Esophagus muscularis mucosa (tissue), 4 donors: ENCODE measurements at regions not wholly inside any gene's neighbourhood (a gene's known extent, or its start where the extent isn't known, plus 50 kb on each side); places are given as distances from the start of the nearest gene placed in this dataset.

ENCODE experiments used
- DNase-seq: peaks from one replicate; pipeline ENCODE4 v3.0.0-alpha.2; 2017; ENCODE audit errors: extremely low spot score
- H3K27ac ChIP-seq, 4 donors: fragments of 200-600 bp; sonication (generic); replicated peaks in 1 of 4; 1 replicate in 3 of 4; 2 replicates in 1 of 4; pipeline ENCODE4 v1.5.1; 2016 to 2019; ENCODE audit warnings: mild to moderate bottlenecking in 1 of 4
- H3K27me3 ChIP-seq, 4 donors: fragments of 200-600 bp; sonication (generic); one replicate each; pipeline versions ENCODE4 v1.5.1 to v1.6.0; 2016 to 2019
- H3K36me3 ChIP-seq, 4 donors: fragments of 200-600 bp; sonication (generic); one replicate each; pipeline ENCODE4 v1.5.1; 2016 to 2019
- H3K4me1 ChIP-seq, 4 donors: fragments of 200-600 bp; sonication (generic); one replicate each; pipeline ENCODE4 v1.5.1; 2016 to 2019
- H3K4me3 ChIP-seq, 4 donors: fragments of 200-600 bp; sonication (generic); 1 replicate in 2 of 4; 2 replicates in 2 of 4; pipeline ENCODE4 v1.5.1; 2016 to 2019; ENCODE audit warnings: mild to moderate bottlenecking in 4 of 4, moderate library complexity in 1 of 4
- H3K9me3 ChIP-seq, 4 donors: fragments of 200-600 bp; sonication (generic); 1 replicate in 3 of 4; 2 replicates in 1 of 4; pipeline ENCODE4 v1.5.1; 2016 to 2019
- CTCF ChIP-seq, 3 experiments: fragments of 200-600 bp in 2 of 3; fragments of 450-650 bp in 1 of 3; sonication (generic) in 2 of 3; IDR thresholded peaks; one replicate each; pipeline ENCODE4 v1.5.1; 2017 to 2019; ENCODE audit warnings: antibody characterized with exemption in 3 of 3, mild to moderate bottlenecking in 2 of 3, moderate library complexity in 1 of 3
- EP300 ChIP-seq: sonication (generic); formaldehyde crosslinking; IDR thresholded peaks from one replicate; pipeline ENCODE4 v1.6.1; 2017; ENCODE audit warnings: antibody characterized with exemption
- POLR2A ChIP-seq: fragments of 450-650 bp; IDR thresholded peaks from one replicate; pipeline ENCODE4 v1.6.1; 2017; ENCODE audit warnings: antibody characterized with exemption, moderate library complexity, mild to moderate bottlenecking, low read depth
- POLR2AphosphoS5 ChIP-seq, 2 donors: sonication (generic); formaldehyde crosslinking; IDR thresholded peaks; one replicate each; pipeline ENCODE4 v1.6.1; 2017; ENCODE audit warnings: antibody characterized with exemption in 2 of 2
- WGBS: methylation state at CpG from one replicate; pipeline ENCODE4 v1.1.5; 2018; 5-methylcytosine and 5-hydroxymethylcytosine counted together
- intact Hi-C: fragments of 100-400 bp; cut with DNase I; formaldehyde crosslinking; loops from one replicate; pipeline ENCODE4 v1.15.1; 2023

GRCh38 chr5:167250996-167251395 is 1040.4 kb upstream of the WWC1 start:
- Histone ChIP-seq H3K36me3 (no peaks in the 10 kb centered on the region), H3K4me3 (no peak overlapping the region), H3K27me3 (no peaks in the 10 kb centered on the region), H3K27ac (no peak overlapping the region), H3K4me1 (peaks cover 0 to 3% (median 0%) of the 10 kb centered on the region in 4 donors), H3K9me3 (no peaks in the 10 kb centered on the region)
- intact Hi-C loops = no loop called here
- DNase-seq = no peak
- TF ChIP-seq POLR2A = no peak
- no peak for TF ChIP-seq EP300
- TF ChIP-seq POLR2AphosphoS5 (IDR thresholded peaks at IDR 0.05) = no peak
- TF ChIP-seq CTCF (IDR thresholded peaks at IDR 0.05) = no peak
- WGBS = 89% methylated on average over 4 of the region's 4 CpGs

GRCh38 chr5:167254132-167254531 is 1037.3 kb upstream of the WWC1 start:
- intact Hi-C loops = no loop called here
- no peak for TF ChIP-seq POLR2A
- TF ChIP-seq POLR2AphosphoS5 (IDR thresholded peaks at IDR 0.05) = no peak
- TF ChIP-seq EP300 = no peak
- TF ChIP-seq CTCF (IDR thresholded peaks at IDR 0.05) = no peak

GRCh38 chr5:167255926-167256325 is 1035.5 kb upstream of the WWC1 start:
- no peak for TF ChIP-seq POLR2A
- no peak for TF ChIP-seq CTCF (IDR thresholded peaks at IDR 0.05)
- TF ChIP-seq POLR2AphosphoS5 (IDR thresholded peaks at IDR 0.05) = no peak
- no peak for TF ChIP-seq EP300
- WGBS = 73% methylated on average over 2 of the region's 2 CpGs

More at GRCh38 chr5:167254132-167254531, 1037.3 kb upstream of the WWC1 start:
- Histone ChIP-seq H3K4me1 (no peaks in the 10 kb centered on the region), H3K27ac (no peak overlapping the region), H3K4me3 (no peak overlapping the region), H3K27me3 (no peaks in the 10 kb centered on the region), H3K36me3 (no peaks in the 10 kb centered on the region), H3K9me3 (no peaks in the 10 kb centered on the region)
- 96% methylated on average over 3 of the region's 3 CpGs for WGBS
- DNase-seq = no peak

GRCh38 chr5:167259806-167260205 is 1031.6 kb upstream of the WWC1 start:
- Histone ChIP-seq H3K4me1 (peaks cover 0 to 13% (median 4%) of the 10 kb centered on the region in 4 donors), H3K36me3 (no peaks in the 10 kb centered on the region), H3K27me3 (no peaks in the 10 kb centered on the region), H3K27ac (no peak overlapping the region), H3K9me3 (no peaks in the 10 kb centered on the region), H3K4me3 (no peak overlapping the region)
- WGBS = 59% methylated on average over 2 of the region's 2 CpGs
- no peak for DNase-seq
- intact Hi-C loops = no loop called here
- TF ChIP-seq EP300 = no peak
- no peak for TF ChIP-seq POLR2AphosphoS5 (IDR thresholded peaks at IDR 0.05)
- no peak for TF ChIP-seq POLR2A
- TF ChIP-seq CTCF (IDR thresholded peaks at IDR 0.05) = no peak

More at GRCh38 chr5:167255926-167256325, 1035.5 kb upstream of the WWC1 start:
- Histone ChIP-seq H3K27ac (no peak overlapping the region), H3K27me3 (no peaks in the 10 kb centered on the region), H3K4me1 (peaks cover 0 to 8% (median 0%) of the 10 kb centered on the region in 4 donors), H3K36me3 (no peaks in the 10 kb centered on the region), H3K9me3 (no peaks in the 10 kb centered on the region), H3K4me3 (no peak overlapping the region)
- intact Hi-C loops = no loop called here
- no peak for DNase-seq
